ENCODE measurements at regions not wholly inside any gene's neighbourhood (a gene's known extent, or its start where the extent isn't known, plus 50 kb on each side); places are given as distances from the start of the nearest gene placed in this dataset.

DNA sequence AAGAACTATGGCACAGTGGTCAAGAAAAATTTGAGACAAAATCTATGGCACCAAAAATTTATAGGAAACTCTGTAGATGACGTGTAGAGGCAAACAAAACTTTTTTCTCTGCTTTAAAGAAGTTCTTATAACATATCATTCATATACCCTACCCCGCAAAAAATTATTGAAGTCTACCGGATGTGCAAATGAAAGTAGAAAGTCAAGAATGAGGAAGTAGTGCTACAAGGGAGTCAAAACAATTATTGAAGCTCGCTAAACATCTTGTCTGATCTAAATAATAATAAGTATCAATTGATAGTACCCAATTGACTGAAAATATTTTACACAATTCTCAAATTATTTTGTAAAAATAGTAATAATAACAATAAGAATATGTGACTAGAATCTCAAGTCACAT lies 398.5 kb downstream of the TAF11L14 start:
- Histone ChIP-seq H3K4me1 (no peaks in the 10 kb centered on the region), H3K36me3 (no peaks in the 10 kb centered on the region), H3K27me3 (no peaks in the 10 kb centered on the region; the same call in 1 of the 2 replicates), H3K9me3 (no peaks in the 10 kb centered on the region), H3K4me3 (ENCODE audit: low read depth, low read length) (no peak overlapping the region)
- no peak for DNase-seq
- TF ChIP-seq, protein P1, sequence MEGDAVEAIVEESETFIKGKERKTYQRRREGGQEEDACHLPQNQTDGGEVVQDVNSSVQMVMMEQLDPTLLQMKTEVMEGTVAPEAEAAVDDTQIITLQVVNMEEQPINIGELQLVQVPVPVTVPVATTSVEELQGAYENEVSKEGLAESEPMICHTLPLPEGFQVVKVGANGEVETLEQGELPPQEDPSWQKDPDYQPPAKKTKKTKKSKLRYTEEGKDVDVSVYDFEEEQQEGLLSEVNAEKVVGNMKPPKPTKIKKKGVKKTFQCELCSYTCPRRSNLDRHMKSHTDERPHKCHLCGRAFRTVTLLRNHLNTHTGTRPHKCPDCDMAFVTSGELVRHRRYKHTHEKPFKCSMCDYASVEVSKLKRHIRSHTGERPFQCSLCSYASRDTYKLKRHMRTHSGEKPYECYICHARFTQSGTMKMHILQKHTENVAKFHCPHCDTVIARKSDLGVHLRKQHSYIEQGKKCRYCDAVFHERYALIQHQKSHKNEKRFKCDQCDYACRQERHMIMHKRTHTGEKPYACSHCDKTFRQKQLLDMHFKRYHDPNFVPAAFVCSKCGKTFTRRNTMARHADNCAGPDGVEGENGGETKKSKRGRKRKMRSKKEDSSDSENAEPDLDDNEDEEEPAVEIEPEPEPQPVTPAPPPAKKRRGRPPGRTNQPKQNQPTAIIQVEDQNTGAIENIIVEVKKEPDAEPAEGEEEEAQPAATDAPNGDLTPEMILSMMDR (IDR thresholded peaks at IDR 0.05; ENCODE audit: low read depth, low read length): no peak

DNA sequence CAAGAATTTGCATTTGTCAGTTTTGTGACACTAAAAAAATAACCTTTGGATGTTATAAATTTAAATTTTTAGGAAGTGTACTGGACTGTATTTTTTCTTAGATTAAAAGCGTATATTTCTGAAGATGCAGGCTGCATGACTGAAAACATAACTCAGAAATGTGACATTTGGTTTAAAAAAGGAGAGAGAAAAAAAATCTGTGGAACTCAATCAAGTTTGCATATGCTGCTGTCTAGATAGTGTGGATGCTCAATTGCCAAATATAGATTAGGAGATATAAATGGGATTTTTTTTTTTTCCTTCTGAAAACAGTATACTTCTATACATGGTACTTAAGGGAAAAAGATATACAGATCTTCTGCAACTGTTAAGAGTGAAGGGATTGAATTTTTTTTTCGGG lies 402.3 kb downstream of the TAF11L14 start:
- TF ChIP-seq, protein P1 (IDR thresholded peaks at IDR 0.05; ENCODE audit: low read depth, low read length): no peak
- Histone ChIP-seq H3K36me3 (no peaks in the 10 kb centered on the region), H3K4me3 (ENCODE audit: low read depth, low read length) (no peak overlapping the region), H3K27me3 (no peaks in the 10 kb centered on the region; the same call in 1 of the 2 replicates), H3K9me3 (no peaks in the 10 kb centered on the region), H3K4me1 (no peaks in the 10 kb centered on the region)
- DNase-seq: no peak

DNA sequence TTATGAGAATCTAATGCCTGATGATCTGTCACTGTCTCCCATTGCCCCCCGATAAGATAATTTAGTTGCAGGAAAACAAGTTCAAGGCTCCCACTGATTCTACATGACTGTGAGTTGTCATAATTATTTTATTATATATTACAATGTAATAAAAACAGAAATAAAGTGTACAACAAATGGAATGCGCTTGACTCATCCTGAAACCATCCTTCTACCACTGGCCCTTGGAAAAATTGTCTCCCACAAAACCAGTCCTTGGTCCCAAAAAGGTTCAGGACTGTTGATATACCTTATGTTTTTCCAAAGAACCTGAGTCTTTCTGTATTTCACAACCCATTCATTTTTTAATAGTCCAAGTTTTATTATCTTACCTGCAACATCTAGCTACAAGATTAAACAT lies 403.5 kb downstream of the TAF11L14 start:
- TF ChIP-seq, protein P1 (IDR thresholded peaks at IDR 0.05; ENCODE audit: low read depth, low read length): no peak
- Histone ChIP-seq H3K4me1 (no peaks in the 10 kb centered on the region), H3K9me3 (no peaks in the 10 kb centered on the region), H3K27me3 (no peaks in the 10 kb centered on the region; the same call in 1 of the 2 replicates), H3K36me3 (no peaks in the 10 kb centered on the region), H3K4me3 (ENCODE audit: low read depth, low read length) (no peak overlapping the region)
- no peak for DNase-seq

DNA sequence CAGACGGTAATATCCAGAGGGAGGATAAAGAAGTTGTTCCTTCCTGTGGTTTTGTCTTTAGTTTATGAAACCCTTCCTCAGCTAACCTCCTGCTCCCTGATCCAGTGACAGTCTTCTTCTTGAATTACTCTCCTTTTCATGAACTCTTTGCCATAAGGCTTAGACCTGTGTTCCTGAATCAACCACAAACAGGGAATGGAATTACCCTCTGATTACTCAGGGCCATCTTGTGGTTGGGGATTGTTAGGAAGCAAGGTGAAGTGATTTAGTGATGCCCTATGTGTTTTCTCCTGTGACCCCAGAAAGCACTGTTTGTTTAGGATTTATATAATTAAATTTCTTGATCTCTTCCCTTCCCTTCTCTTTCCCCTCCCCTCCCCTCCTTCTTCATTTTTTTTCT lies 409.1 kb downstream of the TAF11L14 start:
- Histone ChIP-seq H3K4me3 (ENCODE audit: low read depth, low read length) (no peak overlapping the region), H3K9me3 (no peaks in the 10 kb centered on the region), H3K36me3 (no peaks in the 10 kb centered on the region), H3K4me1 (no peaks in the 10 kb centered on the region), H3K27me3 (no peaks in the 10 kb centered on the region)
- DNase-seq: no peak
- TF ChIP-seq, protein P1 (IDR thresholded peaks at IDR 0.05; ENCODE audit: low read depth, low read length): no peak

DNA sequence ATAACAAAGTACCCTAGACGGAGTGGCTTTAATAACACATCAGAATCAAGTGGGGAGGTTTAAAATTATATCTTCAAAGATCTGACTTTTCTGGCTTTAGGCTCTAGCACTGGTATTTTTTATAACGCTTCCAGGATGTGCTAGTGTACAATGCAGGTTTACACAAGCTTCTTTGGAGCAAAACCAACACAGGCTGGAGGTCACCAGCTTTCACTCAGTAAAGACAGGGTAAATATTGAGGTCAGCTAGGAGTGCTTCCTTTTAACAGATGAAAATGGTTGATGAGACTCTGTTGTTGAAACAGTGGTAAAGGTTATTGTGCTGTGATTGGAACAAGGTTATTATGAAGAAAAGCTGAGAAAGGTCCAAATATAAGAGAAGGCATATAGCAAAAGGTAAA lies 414.2 kb downstream of the TAF11L14 start:
- H3K36me3 ChIP-seq: no peaks in the 10 kb centered on the region
- no peaks in the 10 kb centered on the region for H3K4me1 ChIP-seq
- no peak for DNase-seq
- TF ChIP-seq, protein P1 (IDR thresholded peaks at IDR 0.05; ENCODE audit: low read depth, low read length): no peak
- H3K9me3 ChIP-seq: no peaks in the 10 kb centered on the region
- H3K4me3 ChIP-seq (ENCODE audit: low read depth, low read length): no peak overlapping the region
- H3K27me3 ChIP-seq: no peaks in the 10 kb centered on the region

DNA sequence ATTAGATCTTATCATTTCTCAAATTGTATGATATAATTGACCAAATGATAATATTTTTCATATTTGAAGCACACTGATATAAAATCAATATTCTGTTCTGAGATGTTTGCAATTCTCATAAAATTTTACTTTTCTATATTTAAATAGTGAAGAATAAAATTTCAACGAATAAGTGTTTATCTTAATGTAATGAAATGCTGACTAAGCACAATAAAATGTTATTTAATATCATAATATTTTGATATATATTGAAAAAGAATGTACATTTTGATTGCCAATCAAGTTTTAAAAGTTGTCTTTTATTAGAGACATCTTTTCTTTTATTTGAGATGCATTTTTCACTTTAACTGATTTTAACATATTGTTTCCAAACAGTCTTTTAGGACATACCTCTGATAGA lies 416.1 kb downstream of the TAF11L14 start:
- TF ChIP-seq, protein P1 (IDR thresholded peaks at IDR 0.05; ENCODE audit: low read depth, low read length): no peak
- H3K27me3 ChIP-seq: no peaks in the 10 kb centered on the region
- H3K9me3 ChIP-seq: no peaks in the 10 kb centered on the region
- no peaks in the 10 kb centered on the region for H3K4me1 ChIP-seq
- DNase-seq: no peak
- no peak overlapping the region for H3K4me3 ChIP-seq (ENCODE audit: low read depth, low read length)
- H3K36me3 ChIP-seq: no peaks in the 10 kb centered on the region
